ENCODE measurements at regions not wholly inside any gene's neighbourhood (a gene's known extent, or its start where the extent isn't known, plus 50 kb on each side); places are given as distances from the start of the nearest gene placed in this dataset.

GRCh38 chr6:16078064-16078463 is 50.8 kb upstream of the MYLIP start:
- Histone ChIP-seq H3K4me1 (ENCODE audit: insufficient read depth, low read length) (no peaks in the 10 kb centered on the region), H3K9me3 (ENCODE audit: low read length) (no peaks in the 10 kb centered on the region), H2AFZ (ENCODE audit: low read depth, low read length) (no peak overlapping the region), H3K36me3 (ENCODE audit: insufficient read depth, low read length) (no peaks in the 10 kb centered on the region), H3K4me3 (ENCODE audit: low read length) (no peak overlapping the region), H3K27me3 (ENCODE audit: insufficient read depth, low read length) (peaks cover 4% of the 10 kb centered on the region)

GRCh38 chr6:16069671-16070070 is 59.2 kb upstream of the MYLIP start:
- Histone ChIP-seq H3K4me3 (ENCODE audit: low read length) (no peak overlapping the region), H3K4me1 (ENCODE audit: insufficient read depth, low read length) (no peaks in the 10 kb centered on the region), H2AFZ (ENCODE audit: low read depth, low read length) (no peak overlapping the region), H3K9me3 (ENCODE audit: low read length) (no peaks in the 10 kb centered on the region), H3K27me3 (ENCODE audit: insufficient read depth, low read length) (no peaks in the 10 kb centered on the region), H3K36me3 (ENCODE audit: insufficient read depth, low read length) (no peaks in the 10 kb centered on the region)

- Histone ChIP-seq H3K36me3 (ENCODE audit: insufficient read depth, low read length) (no peaks in the 10 kb centered on the region), H2AFZ (ENCODE audit: low read depth, low read length) (no peak overlapping the region), H3K4me3 (ENCODE audit: low read length) (no peak overlapping the region), H3K9me3 (ENCODE audit: low read length) (no peaks in the 10 kb centered on the region), H3K4me1 (ENCODE audit: insufficient read depth, low read length) (no peaks in the 10 kb centered on the region), H3K27me3 (ENCODE audit: insufficient read depth, low read length) (no peaks in the 10 kb centered on the region)
Observed at GRCh38 chr6:16069222-16069621, 59.7 kb upstream of the MYLIP start.

- peaks cover 2% of the 10 kb centered on the region for H3K27me3 ChIP-seq (ENCODE audit: insufficient read depth, low read length)
- no peak overlapping the region for H3K4me3 ChIP-seq (ENCODE audit: low read length)
- H3K9me3 ChIP-seq (ENCODE audit: low read length), result no peaks in the 10 kb centered on the region
- H2AFZ ChIP-seq (ENCODE audit: low read depth, low read length), result no peak overlapping the region
- H3K36me3 ChIP-seq (ENCODE audit: insufficient read depth, low read length), result no peaks in the 10 kb centered on the region
- H3K4me1 ChIP-seq (ENCODE audit: insufficient read depth, low read length), result no peaks in the 10 kb centered on the region
Observed at GRCh38 chr6:16067568-16067967, 61.3 kb upstream of the MYLIP start.

- Histone ChIP-seq H2AFZ (ENCODE audit: low read depth, low read length) (no peak overlapping the region), H3K4me1 (ENCODE audit: insufficient read depth, low read length) (no peaks in the 10 kb centered on the region), H3K9me3 (ENCODE audit: low read length) (no peaks in the 10 kb centered on the region), H3K36me3 (ENCODE audit: insufficient read depth, low read length) (no peaks in the 10 kb centered on the region), H3K27me3 (ENCODE audit: insufficient read depth, low read length) (peaks cover 2% of the 10 kb centered on the region), H3K4me3 (ENCODE audit: low read length) (no peak overlapping the region)
Observed at GRCh38 chr6:16064671-16065072, 64.2 kb upstream of the MYLIP start.

GRCh38 chr6:16063580-16063979 is 65.3 kb upstream of the MYLIP start:
- H3K4me3 ChIP-seq (ENCODE audit: low read length), result no peak overlapping the region
- no peak overlapping the region for H2AFZ ChIP-seq (ENCODE audit: low read depth, low read length)
- H3K27me3 ChIP-seq (ENCODE audit: insufficient read depth, low read length), result peaks cover 5% of the 10 kb centered on the region
- H3K4me1 ChIP-seq (ENCODE audit: insufficient read depth, low read length), result no peaks in the 10 kb centered on the region
- no peaks in the 10 kb centered on the region for H3K36me3 ChIP-seq (ENCODE audit: insufficient read depth, low read length)
- no peaks in the 10 kb centered on the region for H3K9me3 ChIP-seq (ENCODE audit: low read length)

GRCh38 chr6:16061818-16062217 is 67.1 kb upstream of the MYLIP start:
- no peak overlapping the region for H2AFZ ChIP-seq (ENCODE audit: low read depth, low read length)
- no peaks in the 10 kb centered on the region for H3K4me1 ChIP-seq (ENCODE audit: insufficient read depth, low read length)
- H3K27me3 ChIP-seq (ENCODE audit: insufficient read depth, low read length), result peaks cover 5% of the 10 kb centered on the region
- no peak overlapping the region for H3K4me3 ChIP-seq (ENCODE audit: low read length)
- no peaks in the 10 kb centered on the region for H3K36me3 ChIP-seq (ENCODE audit: insufficient read depth, low read length)
- no peaks in the 10 kb centered on the region for H3K9me3 ChIP-seq (ENCODE audit: low read length)

GRCh38 chr6:16060039-16060438 is 68.8 kb upstream of the MYLIP start:
- Histone ChIP-seq H3K4me3 (ENCODE audit: low read length) (no peak overlapping the region), H3K27me3 (ENCODE audit: insufficient read depth, low read length) (peaks cover 5% of the 10 kb centered on the region), H3K36me3 (ENCODE audit: insufficient read depth, low read length) (no peaks in the 10 kb centered on the region)

GRCh38 chr6:16059496-16059895 is 69.4 kb upstream of the MYLIP start:
- Histone ChIP-seq H3K36me3 (ENCODE audit: insufficient read depth, low read length) (no peaks in the 10 kb centered on the region), H3K27me3 (ENCODE audit: insufficient read depth, low read length) (peaks cover 5% of the 10 kb centered on the region), H3K4me1 (ENCODE audit: insufficient read depth, low read length) (no peaks in the 10 kb centered on the region), H3K4me3 (ENCODE audit: low read length) (no peak overlapping the region), H3K9me3 (ENCODE audit: low read length) (no peaks in the 10 kb centered on the region), H2AFZ (ENCODE audit: low read depth, low read length) (no peak overlapping the region)

More at GRCh38 chr6:16060039-16060438, 68.8 kb upstream of the MYLIP start:
- no peaks in the 10 kb centered on the region for H3K4me1 ChIP-seq (ENCODE audit: insufficient read depth, low read length)
- no peak overlapping the region for H2AFZ ChIP-seq (ENCODE audit: low read depth, low read length)
- H3K9me3 ChIP-seq (ENCODE audit: low read length), result no peaks in the 10 kb centered on the region

- H3K36me3 ChIP-seq (ENCODE audit: insufficient read depth, low read length), result no peaks in the 10 kb centered on the region
- peaks cover 5% of the 10 kb centered on the region for H3K27me3 ChIP-seq (ENCODE audit: insufficient read depth, low read length)
- H3K9me3 ChIP-seq (ENCODE audit: low read length), result no peaks in the 10 kb centered on the region
- H2AFZ ChIP-seq (ENCODE audit: low read depth, low read length), result no peak overlapping the region
- H3K4me1 ChIP-seq (ENCODE audit: insufficient read depth, low read length), result no peaks in the 10 kb centered on the region
- H3K4me3 ChIP-seq (ENCODE audit: low read length), result no peak overlapping the region
Observed at GRCh38 chr6:16058929-16059345, 69.9 kb upstream of the MYLIP start.

- Histone ChIP-seq H3K4me1 (ENCODE audit: insufficient read depth, low read length) (no peaks in the 10 kb centered on the region), H3K36me3 (ENCODE audit: insufficient read depth, low read length) (no peaks in the 10 kb centered on the region), H2AFZ (ENCODE audit: low read depth, low read length) (no peak overlapping the region), H3K9me3 (ENCODE audit: low read length) (no peaks in the 10 kb centered on the region), H3K4me3 (ENCODE audit: low read length) (no peak overlapping the region), H3K27me3 (ENCODE audit: insufficient read depth, low read length) (peaks cover 5% of the 10 kb centered on the region)
Observed at GRCh38 chr6:16058201-16058928, 70.5 kb upstream of the MYLIP start.

GRCh38 chr6:16057446-16057845 is 71.4 kb upstream of the MYLIP start:
- H3K27me3 ChIP-seq (ENCODE audit: insufficient read depth, low read length), result peaks cover 2% of the 10 kb centered on the region
- H3K9me3 ChIP-seq (ENCODE audit: low read length), result no peaks in the 10 kb centered on the region
- no peaks in the 10 kb centered on the region for H3K36me3 ChIP-seq (ENCODE audit: insufficient read depth, low read length)
- no peaks in the 10 kb centered on the region for H3K4me1 ChIP-seq (ENCODE audit: insufficient read depth, low read length)
- H2AFZ ChIP-seq (ENCODE audit: low read depth, low read length), result no peak overlapping the region
- H3K4me3 ChIP-seq (ENCODE audit: low read length), result no peak overlapping the region

GRCh38 chr6:16056263-16056870 is 72.5 kb upstream of the MYLIP start:
- Histone ChIP-seq H3K9me3 (ENCODE audit: low read length) (no peaks in the 10 kb centered on the region), H3K4me3 (ENCODE audit: low read length) (no peak overlapping the region), H3K4me1 (ENCODE audit: insufficient read depth, low read length) (no peaks in the 10 kb centered on the region), H3K27me3 (ENCODE audit: insufficient read depth, low read length) (peaks cover 2% of the 10 kb centered on the region), H2AFZ (ENCODE audit: low read depth, low read length) (no peak overlapping the region), H3K36me3 (ENCODE audit: insufficient read depth, low read length) (no peaks in the 10 kb centered on the region)

GRCh38 chr6:16055852-16056251 is 73.0 kb upstream of the MYLIP start:
- Histone ChIP-seq H2AFZ (ENCODE audit: low read depth, low read length) (no peak overlapping the region), H3K27me3 (ENCODE audit: insufficient read depth, low read length) (peaks cover 2% of the 10 kb centered on the region), H3K36me3 (ENCODE audit: insufficient read depth, low read length) (no peaks in the 10 kb centered on the region)

More at GRCh38 chr6:16055852-16056251, 73.0 kb upstream of the MYLIP start:
- no peaks in the 10 kb centered on the region for H3K9me3 ChIP-seq (ENCODE audit: low read length)
- no peaks in the 10 kb centered on the region for H3K4me1 ChIP-seq (ENCODE audit: insufficient read depth, low read length)
- no peak overlapping the region for H3K4me3 ChIP-seq (ENCODE audit: low read length)

Data from neuron (in vitro differentiated cells).